ENCODE measurements at regions not wholly inside any gene's neighbourhood (a gene's known extent, or its start where the extent isn't known, plus 50 kb on each side); places are given as distances from the start of the nearest gene placed in this dataset.

DNA sequence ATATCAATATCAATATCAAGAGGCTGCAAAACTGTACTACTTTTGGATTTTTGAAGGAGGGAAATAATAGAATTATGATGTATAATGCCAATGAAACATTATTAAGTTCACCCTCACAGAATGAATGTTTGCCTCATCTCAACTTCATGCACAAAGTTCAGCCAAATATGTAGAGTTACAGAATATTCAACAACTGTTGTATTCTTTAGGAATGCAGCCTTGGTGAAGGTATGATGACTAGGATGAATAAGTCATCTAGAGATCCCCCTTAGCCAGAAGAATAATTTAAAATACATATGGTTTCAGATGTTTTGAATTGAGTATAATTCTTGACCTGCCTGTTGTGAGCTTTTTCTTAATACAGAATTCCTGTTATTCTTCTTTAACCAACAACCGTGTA, 308.3 kb downstream of the COX7C start:
- TF ChIP-seq, protein P1, sequence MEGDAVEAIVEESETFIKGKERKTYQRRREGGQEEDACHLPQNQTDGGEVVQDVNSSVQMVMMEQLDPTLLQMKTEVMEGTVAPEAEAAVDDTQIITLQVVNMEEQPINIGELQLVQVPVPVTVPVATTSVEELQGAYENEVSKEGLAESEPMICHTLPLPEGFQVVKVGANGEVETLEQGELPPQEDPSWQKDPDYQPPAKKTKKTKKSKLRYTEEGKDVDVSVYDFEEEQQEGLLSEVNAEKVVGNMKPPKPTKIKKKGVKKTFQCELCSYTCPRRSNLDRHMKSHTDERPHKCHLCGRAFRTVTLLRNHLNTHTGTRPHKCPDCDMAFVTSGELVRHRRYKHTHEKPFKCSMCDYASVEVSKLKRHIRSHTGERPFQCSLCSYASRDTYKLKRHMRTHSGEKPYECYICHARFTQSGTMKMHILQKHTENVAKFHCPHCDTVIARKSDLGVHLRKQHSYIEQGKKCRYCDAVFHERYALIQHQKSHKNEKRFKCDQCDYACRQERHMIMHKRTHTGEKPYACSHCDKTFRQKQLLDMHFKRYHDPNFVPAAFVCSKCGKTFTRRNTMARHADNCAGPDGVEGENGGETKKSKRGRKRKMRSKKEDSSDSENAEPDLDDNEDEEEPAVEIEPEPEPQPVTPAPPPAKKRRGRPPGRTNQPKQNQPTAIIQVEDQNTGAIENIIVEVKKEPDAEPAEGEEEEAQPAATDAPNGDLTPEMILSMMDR (IDR thresholded peaks at IDR 0.05) = no peak
- no peak for TF ChIP-seq POLR2A (IDR thresholded peaks at IDR 0.05)
- no peak for TF ChIP-seq POLR2AphosphoS5 (IDR thresholded peaks at IDR 0.05)
